Panc1 (cell line): ENCODE measurements at regions not wholly inside any gene's neighbourhood (a gene's known extent, or its start where the extent isn't known, plus 50 kb on each side); places are given as distances from the start of the nearest gene placed in this dataset.

Source experiments
- ATAC-seq: fragments of 200-7000 bp; cut with Tn5 transposase; 2 replicates; pipeline ENCODE4 v1.9.1; 2020; ENCODE audit warnings: mild to moderate bottlenecking, moderate library complexity
- BruUV-seq: library from RNA; stranded (reverse); fragments of 400-500 nt; replicated peaks from 2 replicates; lab custom pipeline; 2021; lab: Mats Ljungman, UMichigan
- CTCF ChIA-PET: fragments of 300-600 bp; sonication (Branson Sonifier 250); formaldehyde crosslinking; loops from one replicate; lab custom pipeline; 2022; ENCODE audit warnings: antibody characterized with exemption; lab: Charles Lee
- POLR2A ChIA-PET: fragments of 300-600 bp; sonication (Branson Sonifier 250); formaldehyde crosslinking; loops from one replicate; lab custom pipeline; 2022; ENCODE audit warnings: antibody characterized with exemption; lab: Charles Lee
- DNase-seq: peaks from one replicate; pipeline ENCODE4 v3.0.0-alpha.2; 2010; ENCODE audit warnings: low read depth, low spot score
- H3K27ac ChIP-seq: 2 replicates; pipeline ENCODE4 v1.5.1; 2011; ENCODE audit warnings: mild to moderate bottlenecking, low read length, inconsistent platforms
- H3K27me3 ChIP-seq: fragments of 200-500 bp; sonication (Bioruptor generic); 2 replicates; pipeline ENCODE4 v1.6.0; 2014; ENCODE audit warnings: low read length, inconsistent platforms; ENCODE audit not compliant: control insufficient read depth, insufficient read depth
- H3K36me3 ChIP-seq: fragments of 200-500 bp; sonication (Bioruptor generic); 2 replicates; pipeline ENCODE4 v1.5.1; 2014; ENCODE audit warnings: inconsistent platforms, mild to moderate bottlenecking, low read length, moderate library complexity; ENCODE audit not compliant: control insufficient read depth, insufficient read depth
- H3K4me1 ChIP-seq: 2 replicates; pipeline ENCODE4 v1.5.1; 2011; ENCODE audit warnings: inconsistent platforms, mild to moderate bottlenecking, low read length, moderate library complexity; ENCODE audit not compliant: control insufficient read depth, insufficient read depth
- H3K4me3 ChIP-seq, 2 experiments: 2 replicates each; pipeline ENCODE4 v1.5.1; 2011 to 2012; ENCODE audit warnings: low read depth in 2 of 2, low read length in 2 of 2, mild to moderate bottlenecking in 2 of 2, inconsistent platforms in 1 of 2, moderate library complexity in 1 of 2
- H3K9me3 ChIP-seq: fragments of 200-500 bp; sonication (Bioruptor generic); 2 replicates; pipeline ENCODE4 v1.5.1; 2014; ENCODE audit warnings: low read depth, mild to moderate bottlenecking, inconsistent platforms, low read length, moderate library complexity; ENCODE audit not compliant: control insufficient read depth, insufficient read depth
- POLR2AphosphoS5 ChIP-seq: IDR thresholded peaks from 2 replicates; pipeline ENCODE4 v1.6.1; 2012; ENCODE audit warnings: mild to moderate bottlenecking, low read depth, low read length, moderate library complexity
- SIN3A ChIP-seq: IDR thresholded peaks from 2 replicates; pipeline ENCODE4 v1.6.1; 2012; ENCODE audit warnings: low read depth, mild to moderate bottlenecking, low read length, moderate library complexity, borderline replicate concordance; ENCODE audit not compliant: insufficient read depth
- TCF7L2 ChIP-seq: IDR thresholded peaks from 2 replicates; pipeline ENCODE4 v1.6.1; 2011; ENCODE audit warnings: mild to moderate bottlenecking, low read depth, low read length, inconsistent platforms
- in situ Hi-C: cut with HindIII; loops from 2 replicates; pipeline ENCODE4 v1.10.0; 2016; ENCODE audit warnings: low sequenced_read_pairs, low pct_unique_long_range_greater_than_20kb
- intact Hi-C: fragments of 100-400 bp; cut with micrococcal nuclease; formaldehyde crosslinking; loops from one replicate; pipeline ENCODE4 v1.10.0; 2022; ENCODE audit not compliant: unreplicated experiment
- TF ChIP-seq, protein P1 (sequence below), 2 experiments: IDR thresholded peaks; 2 replicates each; pipeline ENCODE4 v1.6.1; 2011 to 2012; ENCODE audit warnings: low read depth in 2 of 2, control low read depth in 1 of 2, low read length in 1 of 2, mild to moderate bottlenecking in 1 of 2, moderate library complexity in 1 of 2; ENCODE audit not compliant: insufficient read depth in 1 of 2
- TF ChIP-seq, protein P2 (sequence below): fragments of 450-650 bp; IDR thresholded peaks from 2 replicates; pipeline ENCODE4 v1.5.1; 2017; ENCODE audit warnings: mild to moderate bottlenecking

DNA sequence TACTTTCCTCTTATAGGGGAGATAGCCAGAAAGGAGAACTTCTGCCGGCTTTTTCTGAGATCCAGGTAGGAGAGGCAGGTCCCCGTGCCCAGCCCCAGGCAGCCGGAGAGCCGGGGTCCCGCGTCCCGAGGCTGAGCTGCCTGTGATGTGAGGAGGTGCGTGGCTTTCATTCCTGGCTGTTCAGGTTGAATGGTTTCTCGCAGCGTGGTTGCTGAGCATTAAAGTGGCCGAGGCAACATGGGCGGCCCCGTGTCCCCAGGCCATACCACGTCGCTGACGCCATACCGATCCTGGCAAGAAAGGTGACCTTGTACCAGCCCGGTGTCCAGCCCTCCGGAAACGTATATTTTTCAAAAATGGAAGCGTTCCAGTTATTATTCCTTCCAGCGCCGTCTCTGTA, 116.7 kb upstream of the MYL2 start:
- Histone ChIP-seq H3K9me3 (no peaks in the 10 kb centered on the region), H3K4me3 (peak overlapping the region; percentile 20 to 40; a peak in 3 of 4 replicates), H3K27me3 (peaks cover 35% of the 10 kb centered on the region), H3K27ac (no peak overlapping the region), H3K4me1 (peaks cover 14% of the 10 kb centered on the region; the same call in 1 of the 2 replicates), H3K36me3 (no peaks in the 10 kb centered on the region)
- ChIA-PET POLR2A (no interaction called here), CTCF (no interaction called here)
- intact Hi-C loops: no loop called here
- in situ Hi-C loops: no loop called here
- no TSS peak for BruUV-seq
- DNase-seq (no peak), ATAC-seq (no peak)
- TF ChIP-seq, protein P1, sequence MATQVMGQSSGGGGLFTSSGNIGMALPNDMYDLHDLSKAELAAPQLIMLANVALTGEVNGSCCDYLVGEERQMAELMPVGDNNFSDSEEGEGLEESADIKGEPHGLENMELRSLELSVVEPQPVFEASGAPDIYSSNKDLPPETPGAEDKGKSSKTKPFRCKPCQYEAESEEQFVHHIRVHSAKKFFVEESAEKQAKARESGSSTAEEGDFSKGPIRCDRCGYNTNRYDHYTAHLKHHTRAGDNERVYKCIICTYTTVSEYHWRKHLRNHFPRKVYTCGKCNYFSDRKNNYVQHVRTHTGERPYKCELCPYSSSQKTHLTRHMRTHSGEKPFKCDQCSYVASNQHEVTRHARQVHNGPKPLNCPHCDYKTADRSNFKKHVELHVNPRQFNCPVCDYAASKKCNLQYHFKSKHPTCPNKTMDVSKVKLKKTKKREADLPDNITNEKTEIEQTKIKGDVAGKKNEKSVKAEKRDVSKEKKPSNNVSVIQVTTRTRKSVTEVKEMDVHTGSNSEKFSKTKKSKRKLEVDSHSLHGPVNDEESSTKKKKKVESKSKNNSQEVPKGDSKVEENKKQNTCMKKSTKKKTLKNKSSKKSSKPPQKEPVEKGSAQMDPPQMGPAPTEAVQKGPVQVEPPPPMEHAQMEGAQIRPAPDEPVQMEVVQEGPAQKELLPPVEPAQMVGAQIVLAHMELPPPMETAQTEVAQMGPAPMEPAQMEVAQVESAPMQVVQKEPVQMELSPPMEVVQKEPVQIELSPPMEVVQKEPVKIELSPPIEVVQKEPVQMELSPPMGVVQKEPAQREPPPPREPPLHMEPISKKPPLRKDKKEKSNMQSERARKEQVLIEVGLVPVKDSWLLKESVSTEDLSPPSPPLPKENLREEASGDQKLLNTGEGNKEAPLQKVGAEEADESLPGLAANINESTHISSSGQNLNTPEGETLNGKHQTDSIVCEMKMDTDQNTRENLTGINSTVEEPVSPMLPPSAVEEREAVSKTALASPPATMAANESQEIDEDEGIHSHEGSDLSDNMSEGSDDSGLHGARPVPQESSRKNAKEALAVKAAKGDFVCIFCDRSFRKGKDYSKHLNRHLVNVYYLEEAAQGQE (IDR thresholded peaks at IDR 0.05; ENCODE audit: insufficient read depth in 1 of 2, low read depth in 2 of 2, low read length in 1 of 2): no peak
- TF ChIP-seq SIN3A: no peak
- TF ChIP-seq, protein P2, sequence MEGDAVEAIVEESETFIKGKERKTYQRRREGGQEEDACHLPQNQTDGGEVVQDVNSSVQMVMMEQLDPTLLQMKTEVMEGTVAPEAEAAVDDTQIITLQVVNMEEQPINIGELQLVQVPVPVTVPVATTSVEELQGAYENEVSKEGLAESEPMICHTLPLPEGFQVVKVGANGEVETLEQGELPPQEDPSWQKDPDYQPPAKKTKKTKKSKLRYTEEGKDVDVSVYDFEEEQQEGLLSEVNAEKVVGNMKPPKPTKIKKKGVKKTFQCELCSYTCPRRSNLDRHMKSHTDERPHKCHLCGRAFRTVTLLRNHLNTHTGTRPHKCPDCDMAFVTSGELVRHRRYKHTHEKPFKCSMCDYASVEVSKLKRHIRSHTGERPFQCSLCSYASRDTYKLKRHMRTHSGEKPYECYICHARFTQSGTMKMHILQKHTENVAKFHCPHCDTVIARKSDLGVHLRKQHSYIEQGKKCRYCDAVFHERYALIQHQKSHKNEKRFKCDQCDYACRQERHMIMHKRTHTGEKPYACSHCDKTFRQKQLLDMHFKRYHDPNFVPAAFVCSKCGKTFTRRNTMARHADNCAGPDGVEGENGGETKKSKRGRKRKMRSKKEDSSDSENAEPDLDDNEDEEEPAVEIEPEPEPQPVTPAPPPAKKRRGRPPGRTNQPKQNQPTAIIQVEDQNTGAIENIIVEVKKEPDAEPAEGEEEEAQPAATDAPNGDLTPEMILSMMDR: no peak
- TF ChIP-seq TCF7L2: no peak
- TF ChIP-seq POLR2AphosphoS5: no peak

DNA sequence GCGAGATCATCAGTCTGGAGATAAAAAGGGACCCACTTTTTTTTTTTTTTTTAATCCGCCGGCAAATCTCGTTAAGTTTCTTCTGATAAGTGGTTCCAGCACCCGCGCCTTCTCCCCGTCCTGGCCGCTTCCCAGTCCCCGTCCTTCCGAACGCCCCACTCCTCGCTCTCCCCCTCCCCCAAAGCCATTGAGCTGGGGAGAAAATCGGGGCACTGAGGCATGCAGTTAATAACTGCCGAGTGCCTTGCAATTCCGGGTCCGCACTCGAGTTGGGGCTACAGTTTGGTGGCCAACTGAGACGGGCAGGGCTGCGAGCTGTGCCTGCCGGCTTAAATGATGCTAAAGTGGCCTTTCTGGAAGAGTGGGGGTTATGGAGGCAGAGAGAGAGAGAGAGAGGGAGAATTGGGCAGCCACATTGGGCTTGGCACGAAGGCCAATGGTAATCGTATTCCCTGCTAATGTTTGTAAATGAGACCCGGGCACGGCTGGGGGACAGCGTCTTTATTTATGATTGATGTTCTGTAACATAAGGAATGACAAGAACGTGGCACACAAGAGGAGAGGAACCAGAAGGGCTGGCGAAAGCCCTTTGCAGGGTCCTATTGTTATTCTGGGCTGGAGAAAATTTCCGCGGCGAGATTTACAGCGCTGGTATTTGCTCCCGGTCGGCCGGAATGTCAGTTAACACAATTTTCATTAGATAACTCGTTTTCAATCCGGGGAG, 115.4 kb upstream of the MYL2 start:
- no peak for DNase-seq
- Histone ChIP-seq H3K36me3 (no peaks in the 10 kb centered on the region), H3K9me3 (no peaks in the 10 kb centered on the region), H3K27ac (no peak overlapping the region), H3K27me3 (peaks cover 48% of the 10 kb centered on the region), H3K4me3 (no peak overlapping the region), H3K4me1 (peaks cover 14% of the 10 kb centered on the region; the same call in 1 of the 2 replicates)
- ChIA-PET POLR2A (interaction anchor here (0.5 to 0.6 kb wide), 2 partner anchors 195 to 1462 kb away, joined by 5 to 6 read pairs; partner anchors contain the start of gene MVK), CTCF (interaction anchor here (0.7 kb wide), 1 partner anchor 740 kb away, joined by 4 read pairs; no protein-coding TSS in a partner anchor)
- in situ Hi-C loops: no loop called here
- no peak for TF ChIP-seq SIN3A
- no peak for TF ChIP-seq POLR2AphosphoS5
- TF ChIP-seq TCF7L2: no peak
- TF ChIP-seq, protein P2: no peak
- BruUV-seq: no TSS peak
- intact Hi-C loops: no loop called here
- ATAC-seq: no peak
